IMR-90 (cell line): ENCODE measurements at regions not wholly inside any gene's neighbourhood (a gene's known extent, or its start where the extent isn't known, plus 50 kb on each side); places are given as distances from the start of the nearest gene placed in this dataset.
"Not testable (repeated sequence)": the region's sequence is repeated elsewhere in the genome, so short reads cannot be mapped to it uniquely, and the experiment has no call there.

Experiments
- ATAC-seq: fragments of 200-7000 bp; cut with Tn5 transposase; 2 replicates; pipeline ENCODE4 v1.9.1; 2020; ENCODE audit warnings: low read depth, mild to moderate bottlenecking, moderate library complexity
- BruUV-seq: library from RNA; stranded (reverse); fragments of 400-500 nt; replicated peaks from 2 replicates; lab custom pipeline; 2021; lab: Mats Ljungman, UMichigan
- CTCF ChIA-PET: fragments of 300-600 bp; formaldehyde crosslinking; extraction: SDS; loops from one replicate; lab custom pipeline; 2021; ENCODE audit warnings: antibody characterized with exemption; lab: Yijun Ruan, JAX
- POLR2A ChIA-PET: fragments of 300-600 bp; sonication (Branson Sonifier 250); formaldehyde crosslinking; loops from one replicate; lab custom pipeline; 2022; ENCODE audit warnings: antibody characterized with exemption; ENCODE audit not compliant: unreplicated experiment; lab: Charles Lee
- DNase-seq: peaks from one replicate; pipeline ENCODE4 v3.0.0; 2013
- H2AFZ ChIP-seq: replicated peaks from 2 replicates; pipeline ENCODE3; 2013; ENCODE audit warnings: low read length, mild to moderate bottlenecking; ENCODE audit not compliant: poor library complexity
- H2AK5ac ChIP-seq: 2 replicates; pipeline ENCODE4 v1.6.1; 2013; ENCODE audit warnings: low read depth, low read length, inconsistent platforms
- H2AK9ac ChIP-seq: replicated peaks from 2 replicates; pipeline ENCODE3; 2013; ENCODE audit warnings: mild to moderate bottlenecking, low read depth, low read length, moderate library complexity; ENCODE audit not compliant: poor library complexity
- H2BK120ac ChIP-seq: 2 replicates; pipeline ENCODE4 v1.6.1; 2013; ENCODE audit warnings: low read depth, low read length, inconsistent platforms
- H2BK15ac ChIP-seq: 3 replicates; pipeline ENCODE4 v1.6.1; 2013; ENCODE audit warnings: low read depth, low read length, inconsistent platforms
- H2BK20ac ChIP-seq: 2 replicates; pipeline ENCODE4 v1.6.1; 2013; ENCODE audit warnings: low read depth, mild to moderate bottlenecking, inconsistent platforms, low read length, moderate library complexity
- H2BK5ac ChIP-seq: 2 replicates; pipeline ENCODE4 v1.6.1; 2013; ENCODE audit warnings: mild to moderate bottlenecking, low read depth, low read length, inconsistent platforms; ENCODE audit not compliant: poor library complexity, severe bottlenecking
- H3K14ac ChIP-seq: replicated peaks from 2 replicates; pipeline ENCODE4 v1.6.1; 2013; ENCODE audit warnings: low read depth, low read length, inconsistent platforms
- H3K18ac ChIP-seq: 2 replicates; pipeline ENCODE4 v1.6.1; 2013; ENCODE audit warnings: low read depth, low read length, control low read depth
- H3K23ac ChIP-seq: 2 replicates; pipeline ENCODE4 v1.6.1; 2013; ENCODE audit warnings: low read depth, low read length, inconsistent platforms
- H3K27ac ChIP-seq: 2 replicates; pipeline ENCODE4 v1.5.1; 2013; ENCODE audit warnings: mild to moderate bottlenecking, control low read depth, low read length; ENCODE audit not compliant: insufficient read depth
- H3K27me3 ChIP-seq: 2 replicates; pipeline ENCODE4 v1.6.1; 2013; ENCODE audit warnings: low read length; ENCODE audit not compliant: control insufficient read depth, insufficient read depth
- H3K36me3 ChIP-seq: 2 replicates; pipeline ENCODE4 v1.6.1; 2013; ENCODE audit warnings: low read length, mixed read lengths; ENCODE audit not compliant: control insufficient read depth, insufficient read depth
- H3K4ac ChIP-seq: 2 replicates; pipeline ENCODE4 v1.6.1; 2013; ENCODE audit warnings: low read depth, low read length, inconsistent platforms
- H3K4me1 ChIP-seq: 2 replicates; pipeline ENCODE4 v1.6.1; 2013; ENCODE audit warnings: low read length, mixed read lengths; ENCODE audit not compliant: control insufficient read depth, insufficient read depth
- H3K4me2 ChIP-seq: 2 replicates; pipeline ENCODE4 v1.6.1; 2013; ENCODE audit warnings: low read depth, mild to moderate bottlenecking, control low read depth, low read length, moderate library complexity
- H3K4me3 ChIP-seq: 2 replicates; pipeline ENCODE4 v1.5.1; 2013; ENCODE audit warnings: low read depth, mild to moderate bottlenecking, control low read depth, low read length, moderate library complexity; ENCODE audit not compliant: insufficient read depth
- H3K56ac ChIP-seq: 2 replicates; pipeline ENCODE4 v1.6.1; 2013; ENCODE audit warnings: low read length, inconsistent platforms; ENCODE audit not compliant: insufficient read depth; ENCODE audit errors: extremely low read depth
- H3K79me1 ChIP-seq, 2 experiments: 2 replicates each; pipeline ENCODE4 v1.6.1; 2013; ENCODE audit warnings: low read length in 2 of 2, inconsistent platforms in 1 of 2, low read depth in 1 of 2
- H3K9ac ChIP-seq: 2 replicates; pipeline ENCODE4 v1.6.1; 2013; ENCODE audit warnings: low read depth, low read length, control low read depth
- H3K9me1 ChIP-seq: 2 replicates; pipeline ENCODE4 v1.6.1; 2013; ENCODE audit warnings: low read length, inconsistent platforms; ENCODE audit not compliant: insufficient read depth
- H3K9me3 ChIP-seq: 2 replicates; pipeline ENCODE4 v1.6.1; 2013; ENCODE audit warnings: low read length; ENCODE audit not compliant: control insufficient read depth, insufficient read depth
- H4K20me1 ChIP-seq: 2 replicates; pipeline ENCODE4 v1.6.1; 2013; ENCODE audit warnings: low read length, inconsistent platforms; ENCODE audit not compliant: insufficient read depth
- H4K5ac ChIP-seq: 2 replicates; pipeline ENCODE4 v1.6.1; 2013; ENCODE audit warnings: mild to moderate bottlenecking, low read depth, low read length, control low read depth
- H4K8ac ChIP-seq, 2 experiments: 2 replicates each; pipeline ENCODE4 v1.6.1; 2013; ENCODE audit warnings: low read depth in 2 of 2, low read length in 2 of 2, control low read depth in 1 of 2, inconsistent platforms in 1 of 2
- H4K91ac ChIP-seq: 2 replicates; pipeline ENCODE4 v1.6.1; 2013; ENCODE audit warnings: low read depth, low read length, inconsistent platforms; ENCODE audit not compliant: insufficient read depth
- WGBS, 2 experiments: methylation state at CpG; one replicate each; pipeline versions ENCODE4 v1.1.5 to v1.1.7; 2013; ENCODE audit warnings: missing lambda C conversion rate in 2 of 2; ENCODE audit not compliant: insufficient read length in 1 of 2; ENCODE audit errors: extremely low coverage in 2 of 2; 5-methylcytosine and 5-hydroxymethylcytosine counted together
- dilution Hi-C: fragments of 300-500 bp; cut with HindIII; formaldehyde crosslinking; loops from one replicate; pipeline ENCODE4 v1.14.3; 2018; ENCODE audit warnings: low sequenced_read_pairs; ENCODE audit not compliant: unreplicated experiment
- in situ Hi-C: fragments of 300-500 bp; cut with MboI; formaldehyde crosslinking; loops from 3 replicates; pipeline ENCODE4 v1.14.3; 2019; ENCODE audit warnings: low sequenced_read_pairs, inconsistent platforms, mixed read lengths
- intact Hi-C: fragments of 100-400 bp; cut with micrococcal nuclease; formaldehyde crosslinking; loops from 2 replicates; pipeline ENCODE4 v1.10.0; 2022

- H2BK5ac ChIP-seq, H3K4me2 ChIP-seq, CTCF ChIA-PET, H2BK15ac ChIP-seq, BruUV-seq, H3K14ac ChIP-seq, H3K4me3 ChIP-seq, H3K4me1 ChIP-seq, intact Hi-C loops, H2BK20ac ChIP-seq, H4K20me1 ChIP-seq, H3K36me3 ChIP-seq, H3K27ac ChIP-seq, H2AK9ac ChIP-seq, H3K9me1 ChIP-seq, H4K5ac ChIP-seq, H3K56ac ChIP-seq, ATAC-seq, POLR2A ChIA-PET, DNase-seq, H3K9me3 ChIP-seq, H3K4ac ChIP-seq, H3K23ac ChIP-seq, in situ Hi-C loops, H3K79me1 ChIP-seq, H3K18ac ChIP-seq, H4K8ac ChIP-seq, H4K91ac ChIP-seq, dilution Hi-C loops, H3K27me3 ChIP-seq, H2AFZ ChIP-seq, H2BK120ac ChIP-seq, H2AK5ac ChIP-seq, H3K9ac ChIP-seq: not testable (repeated sequence)
- WGBS, 2 experiments, result no CpG with 5 or more reads among the region's 5 CpGs
Observed at GRCh38 chr20:25898663-25899062, 202.0 kb upstream of the ZNF337 start.

GRCh38 chr20:25879096-25879495, 182.4 kb upstream of the ZNF337 start:
- H3K4me3 ChIP-seq, H2BK15ac ChIP-seq, H2BK5ac ChIP-seq, H3K36me3 ChIP-seq, H3K56ac ChIP-seq, H3K4me2 ChIP-seq, in situ Hi-C loops, H4K5ac ChIP-seq, dilution Hi-C loops, CTCF ChIA-PET, BruUV-seq, H4K20me1 ChIP-seq, H2AFZ ChIP-seq, H3K4ac ChIP-seq, intact Hi-C loops, H3K9me1 ChIP-seq, H3K9ac ChIP-seq, H3K4me1 ChIP-seq, H3K14ac ChIP-seq, ATAC-seq, DNase-seq, H3K27ac ChIP-seq, H2AK5ac ChIP-seq, H4K8ac ChIP-seq, H2BK20ac ChIP-seq, H3K18ac ChIP-seq, H2AK9ac ChIP-seq, H4K91ac ChIP-seq, H3K9me3 ChIP-seq, H3K79me1 ChIP-seq, POLR2A ChIA-PET, H3K27me3 ChIP-seq, H3K23ac ChIP-seq, H2BK120ac ChIP-seq: not testable (repeated sequence)
- no CpG with 5 or more reads among the region's 2 CpGs for WGBS, 2 experiments
